Spleen (tissue), 11 donors: ENCODE measurements at regions not wholly inside any gene's neighbourhood (a gene's known extent, or its start where the extent isn't known, plus 50 kb on each side); places are given as distances from the start of the nearest gene placed in this dataset.

Experiments used
- DNase-seq: peaks from one replicate; pipeline ENCODE4 v3.0.0-alpha.2; 2020
- H3K27ac ChIP-seq, 8 donors: fragments of 200-600 bp; sonication (generic) in 7 of 8; 1 replicate in 4 of 8; 2 replicates in 4 of 8; pipeline versions ENCODE4 v1.5.0 to v1.8.0; 2016 to 2021; ENCODE audit warnings: inconsistent platforms in 4 of 8, mild to moderate bottlenecking in 4 of 8, moderate library complexity in 1 of 8
- H3K27me3 ChIP-seq, 7 donors: fragments of 200-600 bp; sonication (generic) in 6 of 7; replicated peaks in 1 of 7; 1 replicate in 4 of 7; 2 replicates in 3 of 7; pipeline versions ENCODE4 v1.5.0 to v1.8.0; 2016 to 2021; ENCODE audit warnings: inconsistent platforms in 3 of 7, mild to moderate bottlenecking in 1 of 7
- H3K36me3 ChIP-seq, 6 donors: fragments of 200-600 bp; sonication (generic) in 5 of 6; 1 replicate in 4 of 6; 2 replicates in 2 of 6; pipeline versions ENCODE4 v1.5.0 to v1.8.0; 2016 to 2021; ENCODE audit warnings: inconsistent platforms in 2 of 6
- H3K4me1 ChIP-seq, 6 donors: fragments of 200-600 bp; sonication (generic) in 5 of 6; 1 replicate in 3 of 6; 2 replicates in 3 of 6; pipeline versions ENCODE4 v1.5.0 to v1.8.0; 2016 to 2021; ENCODE audit warnings: inconsistent platforms in 3 of 6
- H3K4me3 ChIP-seq, 8 donors: fragments of 200-600 bp; sonication (generic) in 7 of 8; 1 replicate in 4 of 8; 2 replicates in 4 of 8; pipeline versions ENCODE4 v1.5.0 to v1.8.0; 2016 to 2021; ENCODE audit warnings: inconsistent platforms in 4 of 8, mild to moderate bottlenecking in 4 of 8, moderate library complexity in 2 of 8
- H3K9me3 ChIP-seq, 8 donors: fragments of 200-600 bp; sonication (generic) in 7 of 8; 1 replicate in 4 of 8; 2 replicates in 4 of 8; pipeline versions ENCODE4 v1.5.0 to v1.8.0; 2016 to 2021; ENCODE audit warnings: inconsistent platforms in 4 of 8
- CTCF ChIP-seq, 11 experiments: fragments of 200-600 bp in 7 of 11; fragments of 450-650 bp in 4 of 11; sonication (generic) in 4 of 11; IDR thresholded peaks in 8 of 11; conservative IDR thresholded peaks in 3 of 11; 1 replicate in 7 of 11; 2 replicates in 4 of 11; pipeline versions ENCODE4 v1.4.0 to v1.8.0; 2016 to 2021; ENCODE audit warnings: antibody characterized with exemption in 11 of 11, inconsistent platforms in 4 of 11, mild to moderate bottlenecking in 1 of 11
- POLR2A ChIP-seq, 3 donors: fragments of 450-650 bp; IDR thresholded peaks; one replicate each; pipeline ENCODE4 v1.5.1; 2017; ENCODE audit warnings: antibody characterized with exemption in 3 of 3, mild to moderate bottlenecking in 1 of 3
- POLR2AphosphoS5 ChIP-seq, 3 donors: sonication (generic); formaldehyde crosslinking; IDR thresholded peaks; one replicate each; pipeline ENCODE4 v1.5.1; 2017; ENCODE audit warnings: antibody characterized with exemption in 3 of 3
- WGBS, 5 donors: extraction: QIAGEN DNeasy Blood & Tissue Kit in 3 of 5; methylation state at CpG; one replicate each; pipeline versions ENCODE4 v1.1.5 to v1.1.7; 2013 to 2018; 5-methylcytosine and 5-hydroxymethylcytosine counted together
- intact Hi-C: fragments of 100-400 bp; cut with DNase I; formaldehyde crosslinking; loops from one replicate; pipeline ENCODE4 v1.15.0; 2023; ENCODE audit warnings: low total_unique reads
- donor health status: healthy with polysubstance abuse.
- donor health status: DM: no; HTN: no; CAD: no; lungs with moderate emphysema.
- donor health status: DM: no; HTN: no; CAD: no.
- donor health status: Bipolar disorder and iron deficiency.
- donor health status: healthy.
- donor health status: DM: no; HTN: no; CAD: no.
- donor health status: DM: yes; HTN: yes; CAD: no.

GRCh38 chr2:129587426-129588064 is 391.9 kb upstream of the RAB6C start:
- H3K36me3 ChIP-seq = no peaks in the 10 kb centered on the region
- no peak overlapping the region for H3K4me3 ChIP-seq
- H3K27ac ChIP-seq = no peak overlapping the region
- no peaks in the 10 kb centered on the region for H3K4me1 ChIP-seq
- WGBS, 5 donors = 61 to 82% (median 69%) methylated on average over 37 to 51 of the region's 51 CpGs
- intact Hi-C loops = no loop called here
- H3K27me3 ChIP-seq = peaks cover 0 to 18% (median 0%) of the 10 kb centered on the region in 7 donors
- no peak for DNase-seq
- no peaks in the 10 kb centered on the region for H3K9me3 ChIP-seq
- no peak for TF ChIP-seq POLR2AphosphoS5 (IDR thresholded peaks at IDR 0.05)
- TF ChIP-seq CTCF (IDR thresholded peaks at IDR 0.05 in 8 of 11, conservative IDR thresholded peaks at IDR 0.05 in 3 of 11) = no peak
- TF ChIP-seq POLR2A (IDR thresholded peaks at IDR 0.05) = no peak

GRCh38 chr2:129604560-129604959 is 374.9 kb upstream of the RAB6C start:
- no peak for TF ChIP-seq CTCF (IDR thresholded peaks at IDR 0.05 in 8 of 11, conservative IDR thresholded peaks at IDR 0.05 in 3 of 11)
- TF ChIP-seq POLR2AphosphoS5 (IDR thresholded peaks at IDR 0.05) = no peak
- no peak for TF ChIP-seq POLR2A (IDR thresholded peaks at IDR 0.05)
- Histone ChIP-seq H3K4me3 (no peak overlapping the region), H3K27me3 (peaks cover 0 to 6% (median 0%) of the 10 kb centered on the region in 7 donors), H3K27ac (no peak overlapping the region), H3K4me1 (no peaks in the 10 kb centered on the region), H3K36me3 (no peaks in the 10 kb centered on the region), H3K9me3 (peaks cover 0 to 11% (median 7%) of the 10 kb centered on the region in 8 donors)
- DNase-seq = no peak
- 64 to 72% (median 68%) methylated on average over 5 of the region's 5 CpGs for WGBS, 5 donors
- intact Hi-C loops = no loop called here

GRCh38 chr2:129605646-129606045 is 373.8 kb upstream of the RAB6C start:
- Histone ChIP-seq H3K4me3 (no peak overlapping the region), H3K27ac (no peak overlapping the region), H3K4me1 (no peaks in the 10 kb centered on the region), H3K27me3 (peaks cover 0 to 6% (median 0%) of the 10 kb centered on the region in 7 donors), H3K9me3 (peaks cover 0 to 7% (median under 1%) of the 10 kb centered on the region in 8 donors), H3K36me3 (no peaks in the 10 kb centered on the region)
- DNase-seq = no peak
- WGBS, 5 donors = 55 to 82% (median 70%) methylated on average over 6 of the region's 6 CpGs
- TF ChIP-seq POLR2AphosphoS5 (IDR thresholded peaks at IDR 0.05) (no peak), CTCF (IDR thresholded peaks at IDR 0.05 in 8 of 11, conservative IDR thresholded peaks at IDR 0.05 in 3 of 11) (no peak), POLR2A (IDR thresholded peaks at IDR 0.05) (no peak)
- intact Hi-C loops = no loop called here

GRCh38 chr2:129606496-129607270 is 372.8 kb upstream of the RAB6C start:
- 40 to 58% (median 48%) methylated on average over 12 of the region's 12 CpGs for WGBS, 5 donors
- Histone ChIP-seq H3K4me1 (no peaks in the 10 kb centered on the region), H3K36me3 (no peaks in the 10 kb centered on the region), H3K27me3 (peaks cover 0 to 6% (median 0%) of the 10 kb centered on the region in 7 donors), H3K27ac (no peak overlapping the region), H3K9me3 (peaks cover 0 to 7% (median 0%) of the 10 kb centered on the region in 8 donors), H3K4me3 (no peak overlapping the region)
- TF ChIP-seq POLR2A (IDR thresholded peaks at IDR 0.05) = no peak
- no peak for TF ChIP-seq CTCF (IDR thresholded peaks at IDR 0.05 in 8 of 11, conservative IDR thresholded peaks at IDR 0.05 in 3 of 11)
- no peak for TF ChIP-seq POLR2AphosphoS5 (IDR thresholded peaks at IDR 0.05)
- DNase-seq = no peak
- intact Hi-C loops = no loop called here
